ENCODE measurements at regions not wholly inside any gene's neighbourhood (a gene's known extent, or its start where the extent isn't known, plus 50 kb on each side); places are given as distances from the start of the nearest gene placed in this dataset.

DNA sequence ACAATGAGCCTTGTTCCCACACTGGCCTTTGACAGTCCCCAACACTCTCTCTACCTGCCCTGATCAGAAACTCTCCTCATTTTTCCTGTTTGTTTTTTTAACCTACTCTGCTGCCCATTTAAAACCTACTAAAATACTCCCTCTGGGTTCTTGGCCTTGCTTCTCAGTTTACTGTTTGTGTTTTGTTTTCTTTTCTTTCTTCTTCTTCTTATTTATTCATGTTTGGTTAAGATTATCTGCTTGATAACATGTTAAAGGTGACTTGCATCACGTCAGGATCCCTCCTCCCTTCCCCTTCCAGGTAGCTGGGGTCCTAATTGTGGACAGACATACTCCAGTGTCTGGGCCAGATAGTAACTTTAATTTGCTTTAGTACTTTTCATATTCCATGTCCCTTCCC lies 95.0 kb upstream of the KCNA4 start:
- POLR2A ChIA-PET, result no interaction called here
- Mint-ChIP-seq H3K4me3 (no peak overlapping the region), H3K27me3 (no peaks in the 10 kb centered on the region), H3K9me3 (no peaks in the 10 kb centered on the region), H3K36me3 (ENCODE audit: low read depth) (no peaks in the 10 kb centered on the region), H3K27ac (no peak overlapping the region), H3K4me1 (ENCODE audit: low read depth) (no peaks in the 10 kb centered on the region)
- H3K4me1 ChIP-seq (ENCODE audit: insufficient read depth, low read length), result no peaks in the 10 kb centered on the region
- H3K9me3 ChIP-seq (ENCODE audit: control insufficient read depth in 1 of 2, insufficient read depth in 1 of 2, low read length in 2 of 2), result no peaks in the 10 kb centered on the region
- TF ChIP-seq, protein P1, sequence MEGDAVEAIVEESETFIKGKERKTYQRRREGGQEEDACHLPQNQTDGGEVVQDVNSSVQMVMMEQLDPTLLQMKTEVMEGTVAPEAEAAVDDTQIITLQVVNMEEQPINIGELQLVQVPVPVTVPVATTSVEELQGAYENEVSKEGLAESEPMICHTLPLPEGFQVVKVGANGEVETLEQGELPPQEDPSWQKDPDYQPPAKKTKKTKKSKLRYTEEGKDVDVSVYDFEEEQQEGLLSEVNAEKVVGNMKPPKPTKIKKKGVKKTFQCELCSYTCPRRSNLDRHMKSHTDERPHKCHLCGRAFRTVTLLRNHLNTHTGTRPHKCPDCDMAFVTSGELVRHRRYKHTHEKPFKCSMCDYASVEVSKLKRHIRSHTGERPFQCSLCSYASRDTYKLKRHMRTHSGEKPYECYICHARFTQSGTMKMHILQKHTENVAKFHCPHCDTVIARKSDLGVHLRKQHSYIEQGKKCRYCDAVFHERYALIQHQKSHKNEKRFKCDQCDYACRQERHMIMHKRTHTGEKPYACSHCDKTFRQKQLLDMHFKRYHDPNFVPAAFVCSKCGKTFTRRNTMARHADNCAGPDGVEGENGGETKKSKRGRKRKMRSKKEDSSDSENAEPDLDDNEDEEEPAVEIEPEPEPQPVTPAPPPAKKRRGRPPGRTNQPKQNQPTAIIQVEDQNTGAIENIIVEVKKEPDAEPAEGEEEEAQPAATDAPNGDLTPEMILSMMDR (IDR thresholded peaks at IDR 0.05), result no peak
- H3K27ac ChIP-seq (ENCODE audit: low read depth in 1 of 2, low read length in 2 of 2), result no peak overlapping the region
- ATAC-seq (ENCODE audit: poor library complexity), result no peak
- CTCF ChIA-PET, result no interaction called here
- intact Hi-C loops (cut with DNase I, micrococcal nuclease), result no loop called here
- no peak overlapping the region for H3K4me3 ChIP-seq (ENCODE audit: low read length)
- H3K36me3 ChIP-seq (ENCODE audit: insufficient read depth, low read length), result no peaks in the 10 kb centered on the region
- no peaks in the 10 kb centered on the region for H3K27me3 ChIP-seq (ENCODE audit: control insufficient read depth in 1 of 2, insufficient read depth in 2 of 2, low read length in 2 of 2)
- no peak for DNase-seq

DNA sequence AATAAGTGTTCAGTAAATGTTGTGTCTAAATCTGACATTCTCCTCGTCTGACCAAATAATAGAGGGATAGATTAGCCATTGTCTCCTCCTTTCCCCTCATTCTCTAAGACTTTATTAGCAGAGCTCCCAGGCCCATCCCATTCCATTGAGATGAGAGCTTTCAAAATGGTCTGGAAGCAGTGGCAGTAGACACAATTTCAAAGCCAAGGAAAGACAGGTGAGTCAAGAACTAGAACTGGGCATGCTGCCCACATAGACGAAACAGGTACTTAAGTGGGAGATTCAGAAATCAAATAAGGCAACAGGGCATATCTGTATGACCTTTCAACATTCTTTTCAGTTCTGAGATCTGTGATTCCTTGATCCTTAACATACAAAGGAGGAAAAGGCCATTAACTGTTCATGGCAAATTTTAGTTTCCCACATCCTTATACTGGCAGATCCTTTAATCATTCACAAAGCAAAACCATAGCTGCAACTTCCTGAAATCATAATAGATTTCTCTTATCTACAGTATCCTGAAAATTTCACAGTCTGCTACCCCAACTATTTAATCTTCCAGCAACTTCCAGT lies 96.6 kb upstream of the KCNA4 start:
- Mint-ChIP-seq H3K9me3 (no peaks in the 10 kb centered on the region), H3K27me3 (no peaks in the 10 kb centered on the region), H3K4me3 (no peak overlapping the region), H3K27ac (no peak overlapping the region), H3K4me1 (ENCODE audit: low read depth) (no peaks in the 10 kb centered on the region), H3K36me3 (ENCODE audit: low read depth) (no peaks in the 10 kb centered on the region)
- H3K27ac ChIP-seq (ENCODE audit: low read depth in 1 of 2, low read length in 2 of 2), result no peak overlapping the region
- ChIA-PET CTCF (no interaction called here), POLR2A (no interaction called here)
- ATAC-seq (ENCODE audit: poor library complexity) (no peak), DNase-seq (no peak)
- H3K9me3 ChIP-seq (ENCODE audit: control insufficient read depth in 1 of 2, insufficient read depth in 1 of 2, low read length in 2 of 2), result no peaks in the 10 kb centered on the region
- H3K4me3 ChIP-seq (ENCODE audit: low read length), result no peak overlapping the region
- intact Hi-C loops (cut with DNase I, micrococcal nuclease), result no loop called here
- H3K4me1 ChIP-seq (ENCODE audit: insufficient read depth, low read length), result no peaks in the 10 kb centered on the region
- TF ChIP-seq, protein P1 (IDR thresholded peaks at IDR 0.05), result no peak
- no peaks in the 10 kb centered on the region for H3K27me3 ChIP-seq (ENCODE audit: control insufficient read depth in 1 of 2, insufficient read depth in 2 of 2, low read length in 2 of 2)
- H3K36me3 ChIP-seq (ENCODE audit: insufficient read depth, low read length), result no peaks in the 10 kb centered on the region

GRCh38 chr11:30116512-30116911 lies 99.7 kb upstream of the KCNA4 start:
- Mint-ChIP-seq H3K36me3 (ENCODE audit: low read depth) (no peaks in the 10 kb centered on the region), H3K9me3 (no peaks in the 10 kb centered on the region), H3K4me1 (ENCODE audit: low read depth) (no peaks in the 10 kb centered on the region), H3K27ac (no peak overlapping the region), H3K27me3 (no peaks in the 10 kb centered on the region), H3K4me3 (no peak overlapping the region)
- Histone ChIP-seq H3K27ac (ENCODE audit: low read depth in 1 of 2, low read length in 2 of 2) (no peak overlapping the region), H3K36me3 (ENCODE audit: insufficient read depth, low read length) (no peaks in the 10 kb centered on the region), H3K9me3 (ENCODE audit: control insufficient read depth in 1 of 2, insufficient read depth in 1 of 2, low read length in 2 of 2) (no peaks in the 10 kb centered on the region), H3K27me3 (ENCODE audit: control insufficient read depth in 1 of 2, insufficient read depth in 2 of 2, low read length in 2 of 2) (no peaks in the 10 kb centered on the region), H3K4me1 (ENCODE audit: insufficient read depth, low read length) (no peaks in the 10 kb centered on the region), H3K4me3 (ENCODE audit: low read length) (no peak overlapping the region)
- DNase-seq (no peak), ATAC-seq (ENCODE audit: poor library complexity) (no peak)
- POLR2A ChIA-PET, result no interaction called here
- TF ChIP-seq, protein P1 (IDR thresholded peaks at IDR 0.05), result no peak
- CTCF ChIA-PET, result no interaction called here
- intact Hi-C loops (cut with DNase I, micrococcal nuclease), result no loop called here
